ENCODE measurements at regions not wholly inside any gene's neighbourhood (a gene's known extent, or its start where the extent isn't known, plus 50 kb on each side); places are given as distances from the start of the nearest gene placed in this dataset.

- TF ChIP-seq SMARCA5 (IDR thresholded peaks at IDR 0.05), result no peak
- TF ChIP-seq HSF1 (IDR thresholded peaks at IDR 0.05; ENCODE audit: low read depth, low read length), result no peak
These were observed 370.0 kb upstream of the SULF2 start (continued) for GRCh38 chr20:48155268-48155667.

- intact Hi-C loops (cut with micrococcal nuclease; ENCODE audit: unreplicated experiment), result no loop called here
- RAD21 ChIA-PET (ENCODE audit: unreplicated experiment), result interaction anchor here (1.4 kb wide), 1 partner anchor 466 kb away, joined by 5 read pairs; no protein-coding TSS in a partner anchor
- no peak overlapping the region for H3K9ac ChIP-seq (ENCODE audit: control insufficient read depth, insufficient read depth, low read length)
- no peak overlapping the region for H3K4me2 ChIP-seq (ENCODE audit: control insufficient read depth, insufficient read depth)
- FAIRE-seq (no peak), DNase-seq (ENCODE audit: low read depth, low spot score) (no peak), ATAC-seq (no peak)
- CTCF ChIA-PET, result interaction anchor here (0.6 kb wide), 2 partner anchors 751 to 969 kb away, joined by 3 read pairs; no protein-coding TSS in a partner anchor
- SMC1A ChIA-PET (ENCODE audit: uncharacterized antibody, unreplicated experiment), result no interaction called here
- peaks cover 2% of the 10 kb centered on the region; the same call in 2 of the 3 replicates for H3K9me3 ChIP-seq (replicated peaks; ENCODE audit: control insufficient read depth, insufficient read depth, low read length)
- POLR2A ChIA-PET, result no interaction called here
- H3K27ac ChIP-seq (ENCODE audit: control insufficient read depth, insufficient read depth), result no peak overlapping the region
- no peaks in the 10 kb centered on the region for H3K79me2 ChIP-seq (ENCODE audit: control insufficient read depth, insufficient read depth, low read length)
- TF ChIP-seq PRDM15 (CRISPR knock-in tag; IDR thresholded peaks at IDR 0.05), result no peak
- no peak for TF ChIP-seq NR2C1 (IDR thresholded peaks at IDR 0.05)
- no peak for TF ChIP-seq FOXM1 (IDR thresholded peaks at IDR 0.05; ENCODE audit: low read depth, low read length)
- TF ChIP-seq TAF1 (IDR thresholded peaks at IDR 0.05; ENCODE audit: borderline replicate concordance, low read depth, low read length), result no peak
- no peak for TF ChIP-seq SKIL (IDR thresholded peaks at IDR 0.05; ENCODE audit: low read depth, poor library complexity, severe bottlenecking)
- no peak for TF ChIP-seq E4F1 (IDR thresholded peaks at IDR 0.05; ENCODE audit: borderline replicate concordance, partially characterized antibody)
- TF ChIP-seq MLLT1 (IDR thresholded peaks at IDR 0.05), result no peak
- no peak overlapping the region for H3K4me3 ChIP-seq
- 25% methylated on average over 14 of the region's 14 CpGs for WGBS (ENCODE audit: insufficient coverage, insufficient replicate concordance, low lambda C conversion rate, missing lambda C conversion rate)
- in situ Hi-C loops (cut with MboI), result no loop called here
- peaks cover 0 to 1% of the 10 kb centered on the region in 2 experiments; a peak in 2 of 4 replicates for H3K27me3 ChIP-seq (replicated peaks in 1 of 2; ENCODE audit: control insufficient read depth in 2 of 2, insufficient read depth in 2 of 2, low read length in 1 of 2)
- H4K20me1 ChIP-seq (ENCODE audit: control insufficient read depth, insufficient read depth), result no peaks in the 10 kb centered on the region
- no peak overlapping the region for H2AFZ ChIP-seq (ENCODE audit: control insufficient read depth, low read depth, low read length)
- no peaks in the 10 kb centered on the region for H3K36me3 ChIP-seq (ENCODE audit: control insufficient read depth in 2 of 2, insufficient read depth in 2 of 2, low read length in 1 of 2)
- no peaks in the 10 kb centered on the region for H3K4me1 ChIP-seq (ENCODE audit: control insufficient read depth, insufficient read depth, low read length)
- no TSS peak for BruUV-seq (replicated peaks)
These were observed 368.9 kb upstream of the SULF2 start for GRCh38 chr20:48154040-48154765.
